Nephron progenitor cell (in vitro differentiated cells): ENCODE measurements at regions not wholly inside any gene's neighbourhood (a gene's known extent, or its start where the extent isn't known, plus 50 kb on each side); places are given as distances from the start of the nearest gene placed in this dataset.
A peak's percentile ranks its signal among the peaks of the same experiment; 100 is the strongest.

ENCODE experiments used
- DNase-seq: peaks from one replicate; pipeline ENCODE4 v3.0.0; 2021
- H3K27ac Mint-ChIP-seq: 2 replicates; pipeline ENCODE4 v1.8.0; 2021; ENCODE audit warnings: mild to moderate bottlenecking, moderate library complexity, mixed read lengths
- H3K27me3 Mint-ChIP-seq: 2 replicates; pipeline ENCODE4 v1.8.0; 2021; ENCODE audit warnings: mild to moderate bottlenecking, low read depth, mixed read lengths; ENCODE audit not compliant: poor library complexity
- H3K36me3 Mint-ChIP-seq: 2 replicates; pipeline ENCODE4 v1.8.0; 2021; ENCODE audit warnings: low read depth, mixed read lengths
- H3K4me1 Mint-ChIP-seq: 2 replicates; pipeline ENCODE4 v1.8.0; 2021; ENCODE audit warnings: mixed read lengths
- H3K4me3 Mint-ChIP-seq: 2 replicates; pipeline ENCODE4 v1.8.0; 2021; ENCODE audit warnings: mild to moderate bottlenecking, moderate library complexity, mixed read lengths
- H3K9me3 Mint-ChIP-seq: 2 replicates; pipeline ENCODE4 v1.8.0; 2021; ENCODE audit warnings: mild to moderate bottlenecking, moderate library complexity, mixed read lengths
- CTCF ChIP-seq: fragments of 200-600 bp; sonication (generic); IDR thresholded peaks from 2 replicates; pipeline ENCODE4 v1.5.0; 2021; ENCODE audit warnings: antibody characterized with exemption

- Mint-ChIP-seq H3K36me3 (no peaks in the 10 kb centered on the region), H3K27ac (peak overlapping the region; percentile 61), H3K27me3 (peaks cover 3% of the 10 kb centered on the region), H3K4me3 (no peak overlapping the region), H3K9me3 (no peaks in the 10 kb centered on the region), H3K4me1 (peaks cover 5% of the 10 kb centered on the region)
- no peak for DNase-seq
- TF ChIP-seq CTCF: no peak
These were observed 56.9 kb upstream of the PPP1R3C start for GRCh38 chr10:91689731-91690168.

- no peaks in the 10 kb centered on the region for H3K27me3 Mint-ChIP-seq
- H3K4me3 Mint-ChIP-seq: no peak overlapping the region
- DNase-seq: no peak
- H3K4me1 Mint-ChIP-seq: peaks cover 8% of the 10 kb centered on the region
- no peak for TF ChIP-seq CTCF
- no peak overlapping the region for H3K27ac Mint-ChIP-seq
- no peaks in the 10 kb centered on the region for H3K9me3 Mint-ChIP-seq
- no peaks in the 10 kb centered on the region for H3K36me3 Mint-ChIP-seq
These were observed 52.0 kb upstream of the PPP1R3C start for GRCh38 chr10:91684841-91685240.

DNA sequence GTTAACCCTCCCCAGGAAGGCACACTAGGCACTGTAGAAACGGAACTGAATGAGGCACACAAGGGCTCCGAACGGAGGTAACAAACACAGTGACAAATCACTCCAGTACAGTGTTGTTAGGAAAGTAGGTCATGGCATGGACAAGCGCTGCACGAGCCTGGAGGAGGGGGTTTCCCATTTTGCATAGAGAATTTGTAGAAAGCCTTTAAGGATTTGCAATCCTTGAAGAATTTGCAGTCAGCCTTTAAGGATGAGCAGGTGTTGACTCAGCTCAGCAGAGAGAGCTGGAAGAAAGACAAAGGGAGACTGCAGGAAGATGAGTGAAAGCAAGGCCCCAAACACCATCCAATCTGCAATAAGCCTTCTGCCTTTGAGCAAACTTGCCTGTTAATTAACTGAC, 51.1 kb upstream of the PPP1R3C start:
- H3K4me1 Mint-ChIP-seq: peaks cover 5% of the 10 kb centered on the region
- TF ChIP-seq CTCF: no peak
- no peaks in the 10 kb centered on the region for H3K9me3 Mint-ChIP-seq
- no peak overlapping the region for H3K27ac Mint-ChIP-seq
- no peak overlapping the region for H3K4me3 Mint-ChIP-seq
- no peak for DNase-seq
- H3K36me3 Mint-ChIP-seq: no peaks in the 10 kb centered on the region
- H3K27me3 Mint-ChIP-seq: no peaks in the 10 kb centered on the region

- Mint-ChIP-seq H3K9me3 (no peaks in the 10 kb centered on the region), H3K27ac (no peak overlapping the region), H3K4me1 (peaks cover 5% of the 10 kb centered on the region), H3K4me3 (no peak overlapping the region), H3K27me3 (no peaks in the 10 kb centered on the region), H3K36me3 (no peaks in the 10 kb centered on the region)
- TF ChIP-seq CTCF: no peak
- no peak for DNase-seq
These were observed 50.0 kb upstream of the PPP1R3C start for GRCh38 chr10:91682912-91683311.
